ENCODE measurements at regions not wholly inside any gene's neighbourhood (a gene's known extent, or its start where the extent isn't known, plus 50 kb on each side); places are given as distances from the start of the nearest gene placed in this dataset.

GRCh38 chr12:34386621-34387255 is 364.4 kb downstream of the ALG10 start:
- TF ChIP-seq CTCF (IDR thresholded peaks at IDR 0.05; ENCODE audit: low read depth, low read length, missing input control) = no peak
- TF ChIP-seq GABPA (IDR thresholded peaks at IDR 0.05 in 1 of 2, conservative IDR thresholded peaks at IDR 0.05 in 1 of 2) = no peak
- TF ChIP-seq RAD21 (IDR thresholded peaks at IDR 0.05) = no peak
- no peak for TF ChIP-seq REST (IDR thresholded peaks at IDR 0.05)
- no peak for TF ChIP-seq JUND (IDR thresholded peaks at IDR 0.05)
- no peak for TF ChIP-seq EGR1 (IDR thresholded peaks at IDR 0.05; ENCODE audit: low read depth in 2 of 2)
- TF ChIP-seq RXRA (IDR thresholded peaks at IDR 0.05) = no peak
- no peak for TF ChIP-seq ATF3 (IDR thresholded peaks at IDR 0.05)
- no peak for TF ChIP-seq YY1 (IDR thresholded peaks at IDR 0.05)
